SK-N-DZ (cell line): ENCODE measurements at regions not wholly inside any gene's neighbourhood (a gene's known extent, or its start where the extent isn't known, plus 50 kb on each side); places are given as distances from the start of the nearest gene placed in this dataset.

Experiments used
- DNase-seq: peaks from one replicate; pipeline ENCODE4 v3.0.0-alpha.2; 2015; ENCODE audit warnings: low spot score

GRCh38 chr4:132527817-132528216 lies 621.3 kb upstream of the PCDH10 start:
- no peak for DNase-seq

- DNase-seq: no peak
These were observed 618.2 kb upstream of the PCDH10 start for GRCh38 chr4:132530861-132531260.

DNA sequence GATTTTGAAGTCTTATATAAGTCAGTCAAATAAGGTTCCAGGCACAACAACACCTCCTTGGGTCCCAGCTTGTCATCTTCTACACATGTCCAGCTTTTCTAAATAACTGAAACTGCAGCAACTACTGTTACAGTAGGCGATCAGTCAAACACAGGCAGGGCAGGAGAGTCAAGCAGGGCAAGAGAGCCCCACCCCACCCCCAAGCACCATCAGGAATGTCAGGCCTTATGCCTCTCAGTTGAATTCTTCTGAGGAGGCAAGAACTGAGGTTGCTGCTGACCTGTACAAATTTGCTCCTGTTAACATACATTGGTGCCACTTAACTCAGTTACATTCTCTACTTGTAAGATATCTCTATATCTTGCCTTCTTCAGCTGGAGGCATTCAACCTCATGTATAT lies 608.8 kb upstream of the PCDH10 start:
- no peak for DNase-seq

DNA sequence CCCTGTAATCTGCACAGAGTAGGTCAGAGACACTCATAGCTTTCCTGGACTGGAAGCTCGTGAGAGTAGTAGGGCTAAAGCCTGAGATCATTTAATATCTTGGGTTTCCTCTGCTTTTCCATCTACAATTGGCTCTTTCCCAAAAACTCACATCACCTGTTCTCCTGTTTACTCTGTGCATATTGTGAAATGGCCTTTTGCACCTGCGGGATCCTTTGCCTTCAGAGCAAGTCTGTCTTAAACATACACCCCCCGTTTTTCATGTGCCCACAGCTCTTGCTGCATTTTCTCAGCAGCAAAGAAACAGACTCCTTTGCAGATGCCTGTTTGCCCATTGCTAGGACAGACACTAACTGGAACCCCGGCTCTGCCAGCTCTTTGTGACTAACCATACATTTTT lies 608.3 kb upstream of the PCDH10 start:
- DNase-seq: no peak

GRCh38 chr4:132542228-132542627 lies 606.9 kb upstream of the PCDH10 start:
- DNase-seq: no peak

GRCh38 chr4:132548463-132548862 lies 600.6 kb upstream of the PCDH10 start:
- no peak for DNase-seq

DNA sequence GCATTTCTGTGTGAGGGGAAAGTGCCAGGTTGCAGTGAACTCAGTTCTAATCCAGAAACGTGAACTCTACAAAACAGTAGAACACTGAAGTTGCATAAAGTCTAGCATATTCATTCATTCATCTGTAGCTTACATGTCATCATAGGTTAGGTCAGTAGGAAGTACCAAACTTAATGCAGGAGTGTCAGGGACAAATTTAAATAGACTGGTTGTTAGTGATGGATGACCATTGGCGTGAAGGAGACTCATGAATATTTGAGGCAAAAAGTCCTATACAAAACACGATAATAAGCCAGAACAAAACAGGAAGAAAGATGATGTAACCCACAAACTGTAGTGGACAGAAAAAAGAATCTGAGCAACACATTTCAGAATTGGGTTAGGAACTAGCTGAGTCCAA lies 592.8 kb upstream of the PCDH10 start:
- no peak for DNase-seq

GRCh38 chr4:132557660-132558059 lies 591.4 kb upstream of the PCDH10 start:
- no peak for DNase-seq

DNA sequence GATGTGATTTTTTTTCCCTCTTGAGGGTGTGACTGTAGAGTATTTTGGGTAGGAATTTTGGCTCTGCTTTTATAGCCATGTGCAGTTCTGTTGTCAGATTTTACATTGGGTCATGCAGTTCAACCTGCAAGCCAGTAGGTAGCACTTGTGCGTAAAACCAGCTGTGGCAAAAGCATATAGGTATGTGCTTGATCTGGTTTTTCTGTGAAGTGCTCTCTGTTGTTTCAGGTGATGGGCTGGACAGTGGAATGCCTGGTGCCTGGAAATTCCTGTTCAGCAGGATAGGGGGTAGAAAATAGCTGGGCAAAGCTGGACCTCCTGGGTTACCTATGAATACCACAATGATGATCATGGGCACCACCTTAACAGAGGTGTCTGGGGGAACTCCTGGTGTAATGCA lies 584.2 kb upstream of the PCDH10 start:
- DNase-seq: no peak

- DNase-seq: no peak
These were observed 583.6 kb upstream of the PCDH10 start for GRCh38 chr4:132565542-132565941.

- DNase-seq: no peak
These were observed 576.9 kb upstream of the PCDH10 start for GRCh38 chr4:132572210-132572609.

DNA sequence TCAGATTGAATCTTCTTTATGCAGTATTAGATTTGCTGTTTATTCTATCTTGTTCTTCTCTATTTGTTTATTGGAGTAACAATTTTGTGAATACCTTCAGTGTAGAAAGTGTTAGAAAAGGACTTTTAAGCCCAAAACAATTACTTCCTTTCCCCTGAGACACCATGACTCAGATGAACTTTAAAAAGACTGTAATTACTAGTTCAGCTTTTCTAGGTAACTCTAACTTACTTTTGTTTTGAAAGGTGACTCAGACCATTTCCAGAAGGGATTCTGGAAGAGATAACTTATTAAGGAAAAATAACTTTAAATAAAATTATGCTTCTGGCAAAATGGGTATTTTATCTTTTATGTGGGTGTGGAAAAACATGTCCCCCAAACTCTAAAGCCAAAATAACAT lies 561.5 kb upstream of the PCDH10 start:
- DNase-seq: no peak

DNA sequence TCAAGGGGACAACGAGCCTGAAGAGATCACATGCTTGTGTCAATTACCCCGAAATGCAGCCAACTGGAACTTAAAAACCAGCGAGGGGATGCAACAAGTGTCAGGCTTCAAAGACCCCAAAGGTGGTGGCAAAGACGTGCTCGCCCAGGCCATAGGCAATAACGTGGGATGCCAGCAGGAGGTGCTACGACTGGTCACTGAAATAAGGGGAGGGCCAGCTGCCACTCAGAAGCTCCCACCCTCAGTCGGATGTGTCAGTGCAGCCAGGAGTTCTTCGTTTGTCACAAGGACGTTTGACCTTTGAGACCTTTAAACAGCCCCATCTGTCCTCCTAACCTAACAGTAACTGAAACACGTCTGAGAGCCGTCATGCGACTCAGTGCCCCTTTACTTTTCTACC lies 556.8 kb upstream of the PCDH10 start:
- DNase-seq: no peak

GRCh38 chr4:132592850-132593249 lies 556.2 kb upstream of the PCDH10 start:
- no peak for DNase-seq

DNA sequence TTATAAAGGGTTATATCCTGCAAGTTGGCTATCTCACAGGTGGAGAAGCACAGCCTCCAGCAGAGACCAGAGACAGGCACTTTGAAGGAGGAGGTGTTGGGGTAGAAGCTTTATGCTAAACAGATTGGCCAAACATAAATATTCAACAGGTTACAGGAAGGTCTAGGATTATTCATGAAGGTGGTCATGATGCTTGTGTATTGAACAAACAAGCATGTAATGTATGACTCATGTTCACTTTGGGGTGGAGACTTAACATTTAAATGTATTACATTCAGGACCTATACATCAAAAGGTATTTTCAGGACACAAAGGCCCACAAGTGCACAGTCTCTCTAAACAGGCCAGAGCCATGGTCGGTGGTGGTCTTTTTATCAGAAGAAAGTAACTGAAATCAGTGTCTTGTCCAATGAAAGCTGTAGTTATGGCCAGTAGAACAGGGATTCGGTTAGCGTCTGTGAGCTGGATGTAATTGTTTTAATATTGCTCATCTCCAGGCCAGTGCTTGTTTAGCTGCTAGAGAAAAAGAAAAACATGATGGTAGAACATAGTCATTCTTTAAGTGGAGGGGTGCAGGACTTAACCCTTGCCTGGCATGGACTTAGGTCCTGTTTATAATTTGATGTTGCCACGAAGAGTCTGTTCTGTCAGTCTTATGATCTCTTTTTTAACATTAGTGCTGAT lies 555.2 kb upstream of the PCDH10 start:
- DNase-seq: no peak

- no peak for DNase-seq
These were observed 552.9 kb upstream of the PCDH10 start for GRCh38 chr4:132596186-132596585.

GRCh38 chr4:132605551-132605950 lies 543.5 kb upstream of the PCDH10 start:
- no peak for DNase-seq

- DNase-seq: no peak
These were observed 534.4 kb upstream of the PCDH10 start for GRCh38 chr4:132614682-132615081.

GRCh38 chr4:132619968-132620367 lies 529.1 kb upstream of the PCDH10 start:
- no peak for DNase-seq

DNA sequence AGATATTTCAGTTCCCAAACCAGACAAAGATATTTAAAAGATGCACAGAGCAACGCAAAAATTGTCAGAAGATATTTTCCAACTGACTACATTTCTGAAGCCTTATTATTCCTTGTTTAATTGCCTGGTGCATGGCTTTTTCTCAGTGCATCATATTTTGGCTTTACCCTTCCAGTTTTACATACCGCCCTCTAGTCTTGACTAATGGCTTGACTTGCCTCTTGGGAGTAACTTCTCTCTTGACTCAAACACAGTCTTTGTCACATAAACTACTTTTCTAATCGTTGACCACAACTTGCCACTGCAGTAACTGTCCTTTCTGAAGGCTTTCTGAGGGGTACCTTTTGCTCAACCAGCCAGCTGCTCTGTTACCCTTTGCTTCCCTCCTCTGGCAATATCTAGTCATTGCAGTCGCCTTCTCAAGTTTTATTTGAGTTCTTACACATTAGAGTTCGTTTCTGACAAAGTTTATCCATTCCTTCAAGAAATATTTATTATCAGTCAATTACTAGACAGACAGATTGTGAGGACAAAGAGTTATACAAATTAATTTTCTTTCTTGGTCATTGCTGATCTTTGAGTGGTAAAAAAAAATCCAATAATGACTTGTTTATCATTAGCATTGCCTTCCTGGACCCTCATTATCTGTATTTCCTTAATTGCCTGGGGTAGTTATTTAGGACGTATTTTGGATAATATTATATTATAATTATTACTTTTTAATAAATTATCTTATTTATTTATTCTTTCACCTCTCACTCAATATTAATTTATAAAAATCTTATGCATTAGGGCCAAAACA lies 506.9 kb upstream of the PCDH10 start:
- peak; percentile 55 for DNase-seq

DNA sequence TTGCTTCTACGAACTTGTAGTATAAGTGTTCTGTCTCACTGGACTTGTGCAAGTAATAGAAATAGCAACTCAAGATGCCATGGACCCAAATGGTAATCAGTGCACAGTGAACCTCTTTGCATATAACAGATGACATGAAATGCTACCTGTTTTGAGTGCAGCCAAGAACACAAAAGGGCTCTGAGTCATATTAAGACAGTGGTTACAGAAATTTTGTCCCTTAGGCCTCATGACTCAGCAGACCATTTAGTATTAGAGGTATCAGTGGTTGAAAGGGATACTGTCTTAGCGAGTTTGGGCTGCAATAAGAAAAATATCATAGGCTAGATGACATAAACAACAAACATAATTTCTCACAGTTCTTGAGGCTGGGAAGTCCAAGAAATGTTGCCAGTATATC lies 502.9 kb upstream of the PCDH10 start:
- no peak for DNase-seq

DNA sequence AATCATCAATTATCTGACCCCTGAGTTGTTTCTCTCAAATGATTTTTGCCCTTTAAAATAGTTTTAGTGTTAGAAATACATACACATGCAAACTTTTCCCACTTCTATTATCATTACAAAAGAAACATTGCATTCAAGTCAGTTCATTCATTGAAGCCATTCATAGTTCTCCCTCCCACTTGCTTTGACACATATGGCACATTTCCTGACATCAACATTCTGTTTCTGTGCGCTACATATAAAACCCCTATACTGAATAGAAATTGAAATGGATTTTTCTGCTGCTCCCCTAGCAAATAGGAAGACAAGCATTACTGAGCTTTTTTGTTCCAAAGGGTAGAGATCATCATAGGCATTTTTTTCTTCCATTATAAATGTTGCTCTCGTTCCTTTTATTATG lies 497.9 kb upstream of the PCDH10 start:
- no peak for DNase-seq

- no peak for DNase-seq
These were observed 488.9 kb upstream of the PCDH10 start for GRCh38 chr4:132660181-132660580.
